Frontal cortex (tissue), 3 donors: ENCODE measurements at regions not wholly inside any gene's neighbourhood (a gene's known extent, or its start where the extent isn't known, plus 50 kb on each side); places are given as distances from the start of the nearest gene placed in this dataset.

Experiments
- DNase-seq, 2 donors: peaks; one replicate each; pipeline ENCODE4 v3.0.0; 2012; ENCODE audit warnings: low spot score in 2 of 2
- FAIRE-seq: peaks from 2 replicates; lab custom pipeline; 2012; peaks lifted over from hg19 to GRCh38; lab: Jason Lieb, UNC
- donor health status: control.
- donor health status: control.
- donor health status: control.

- FAIRE-seq = no peak
- no peak for DNase-seq
Observed at GRCh38 chr5:38207343-38207742, 51.0 kb upstream of the EGFLAM start.

GRCh38 chr5:38202741-38203140 lies 55.6 kb upstream of the EGFLAM start:
- FAIRE-seq = no peak
- DNase-seq = no peak

GRCh38 chr5:38200872-38201557 lies 57.3 kb upstream of the EGFLAM start:
- no peak for DNase-seq
- no peak for FAIRE-seq

DNA sequence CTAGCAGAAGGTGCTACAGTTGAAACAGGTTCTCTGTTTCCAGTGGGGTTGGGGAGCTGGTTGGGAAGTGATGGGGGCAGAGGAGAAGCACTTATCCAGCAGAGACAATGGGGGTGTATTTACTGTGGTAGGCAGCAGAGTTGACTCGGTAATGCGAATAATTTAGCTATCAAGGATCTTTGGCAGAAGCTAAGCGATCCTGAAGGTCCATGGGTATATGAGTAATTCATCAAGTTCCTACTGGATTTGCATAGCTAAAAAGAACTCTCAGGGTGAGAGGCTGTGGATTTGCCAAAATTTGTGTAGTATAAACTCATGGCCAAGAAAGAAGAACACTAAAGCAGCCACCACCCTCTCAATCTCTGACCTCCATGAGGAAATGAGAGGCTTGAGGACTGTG lies 61.2 kb upstream of the EGFLAM start:
- DNase-seq (no peak), FAIRE-seq (no peak)

- no peak for FAIRE-seq
Observed at GRCh38 chr5:38193015-38193581, 65.3 kb upstream of the EGFLAM start.

DNA sequence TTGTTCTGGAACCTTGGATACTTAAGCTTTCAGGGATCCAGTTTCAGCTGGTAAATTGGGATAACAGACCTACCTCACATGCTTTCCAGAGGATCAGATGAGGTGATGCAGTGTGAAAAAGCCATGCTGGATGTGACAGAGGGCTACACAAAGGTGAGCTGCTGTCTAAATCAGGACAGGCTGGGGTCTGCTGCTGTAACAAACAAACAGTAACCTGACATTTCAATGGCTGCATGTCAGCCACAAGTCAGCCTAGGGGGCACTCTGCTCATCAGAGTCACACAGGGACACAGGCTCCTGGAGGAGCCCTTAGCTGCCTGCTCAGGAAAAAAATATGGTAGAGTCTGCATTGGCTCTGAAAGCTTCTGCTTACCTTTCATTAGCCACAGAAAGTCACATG lies 66.7 kb upstream of the EGFLAM start:
- DNase-seq (no peak), FAIRE-seq (no peak)

More at GRCh38 chr5:38193015-38193581, 65.3 kb upstream of the EGFLAM start:
- peak; percentile 55 to 77 for DNase-seq

- DNase-seq (no peak), FAIRE-seq (no peak)
Observed at GRCh38 chr5:38190111-38190510, 68.2 kb upstream of the EGFLAM start.

DNA sequence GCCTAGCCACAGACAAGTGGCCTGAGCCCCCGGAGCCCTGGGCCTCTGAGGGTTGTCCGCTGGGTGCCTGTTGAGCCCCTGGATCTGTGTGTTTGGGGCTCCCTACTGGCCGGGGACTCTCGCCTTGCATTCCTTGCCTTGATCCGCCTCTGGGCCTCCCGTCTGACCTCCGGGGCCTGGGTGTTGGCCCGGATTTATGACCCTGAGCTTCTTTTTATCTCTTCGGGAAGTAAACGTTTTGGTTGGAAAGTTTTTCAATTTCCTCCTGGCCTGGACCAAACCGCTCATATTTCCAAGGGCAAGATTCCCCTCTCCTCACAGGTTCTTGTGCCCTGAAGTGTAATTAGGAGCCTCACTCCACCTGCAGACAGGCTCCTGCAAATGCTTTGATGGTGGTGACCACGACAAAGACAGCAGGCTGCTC lies 69.3 kb upstream of the EGFLAM start:
- FAIRE-seq (no peak), DNase-seq (no peak)

GRCh38 chr5:38188591-38188990 lies 69.8 kb upstream of the EGFLAM start:
- no peak for FAIRE-seq
- DNase-seq = no peak

- no peak for DNase-seq
- FAIRE-seq = no peak
Observed at GRCh38 chr5:38187532-38187931, 70.8 kb upstream of the EGFLAM start.

DNA sequence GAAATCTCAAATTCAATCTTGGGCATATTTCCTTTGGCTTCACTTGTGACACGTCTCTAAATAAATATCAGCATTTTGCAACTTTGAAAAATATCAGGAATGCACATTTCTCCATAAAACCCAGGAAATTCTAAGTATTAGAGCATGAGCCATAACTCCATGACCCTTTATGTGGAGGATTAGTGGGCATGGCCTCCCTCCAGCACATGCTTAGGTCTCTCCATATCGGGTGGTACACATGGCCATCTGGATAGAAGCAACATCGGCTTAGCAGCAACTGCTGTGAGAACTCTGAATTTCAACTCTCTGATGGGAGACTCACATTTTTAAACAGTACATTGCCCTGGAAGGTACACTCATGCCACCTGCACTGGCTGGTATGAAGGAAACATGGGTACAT lies 73.7 kb upstream of the EGFLAM start:
- DNase-seq (no peak), FAIRE-seq (no peak)

DNA sequence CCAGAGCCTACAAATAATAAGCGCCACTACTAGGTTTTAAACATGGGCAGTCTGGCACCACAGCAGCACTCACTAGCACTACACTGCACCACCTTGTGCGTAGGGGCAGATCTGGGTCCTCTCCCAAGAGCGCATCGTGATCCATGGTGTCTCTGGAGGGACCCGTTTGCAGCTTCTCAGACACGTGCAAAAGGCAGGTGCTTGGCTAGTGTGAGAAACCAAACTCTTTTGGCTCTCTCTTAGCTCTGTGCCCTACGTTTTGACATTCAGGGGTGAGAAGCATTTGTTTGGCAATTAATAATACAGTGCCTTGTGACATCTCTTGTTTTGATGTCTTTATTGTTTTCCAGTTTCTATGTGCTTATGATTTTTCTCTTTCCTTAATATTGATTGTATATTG lies 75.4 kb upstream of the EGFLAM start:
- no peak for DNase-seq
- FAIRE-seq = no peak

DNA sequence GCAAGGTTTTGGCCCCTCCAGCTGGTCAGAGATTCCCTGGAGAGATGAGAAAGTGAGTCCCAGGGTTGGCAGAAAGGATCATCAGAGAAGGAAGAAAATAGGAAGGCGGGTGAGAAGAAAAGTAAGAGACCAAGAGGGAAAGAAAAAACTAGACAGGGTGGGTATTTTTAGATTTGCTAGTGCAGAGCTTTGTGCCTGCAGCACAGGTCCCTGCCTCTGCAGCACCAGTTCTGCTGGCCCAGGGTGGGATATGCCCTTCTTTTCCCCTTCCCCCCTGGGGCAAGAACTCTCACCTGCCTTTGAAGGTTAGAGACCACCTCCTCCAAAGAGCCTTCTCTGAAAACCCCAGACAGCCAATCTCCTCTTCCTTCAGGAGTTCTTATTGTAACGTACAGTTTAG lies 90.3 kb upstream of the EGFLAM start:
- FAIRE-seq (no peak), DNase-seq (no peak)

GRCh38 chr5:38167562-38167996 lies 90.8 kb upstream of the EGFLAM start:
- FAIRE-seq (no peak), DNase-seq (no peak)

DNA sequence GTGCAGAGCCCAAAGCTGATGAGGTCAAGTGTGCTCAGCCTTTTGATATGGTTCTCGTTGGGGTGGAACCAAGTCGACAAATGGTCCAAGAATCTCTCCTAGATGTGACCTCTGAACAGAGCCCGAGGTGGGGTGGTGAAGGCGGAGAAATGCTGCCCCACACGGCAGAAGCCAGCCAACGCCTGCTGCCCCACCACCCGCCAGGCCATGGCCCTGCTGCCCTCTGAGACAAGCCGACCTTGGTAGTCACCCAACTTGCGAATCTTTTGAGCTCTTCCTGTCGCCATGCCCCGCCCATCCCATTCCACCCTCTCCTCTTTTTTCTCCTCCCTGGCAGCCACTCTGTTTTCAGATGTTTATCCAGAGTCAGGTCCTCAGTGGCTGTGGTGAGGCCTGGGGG lies 91.5 kb upstream of the EGFLAM start:
- DNase-seq (no peak), FAIRE-seq (no peak)

DNA sequence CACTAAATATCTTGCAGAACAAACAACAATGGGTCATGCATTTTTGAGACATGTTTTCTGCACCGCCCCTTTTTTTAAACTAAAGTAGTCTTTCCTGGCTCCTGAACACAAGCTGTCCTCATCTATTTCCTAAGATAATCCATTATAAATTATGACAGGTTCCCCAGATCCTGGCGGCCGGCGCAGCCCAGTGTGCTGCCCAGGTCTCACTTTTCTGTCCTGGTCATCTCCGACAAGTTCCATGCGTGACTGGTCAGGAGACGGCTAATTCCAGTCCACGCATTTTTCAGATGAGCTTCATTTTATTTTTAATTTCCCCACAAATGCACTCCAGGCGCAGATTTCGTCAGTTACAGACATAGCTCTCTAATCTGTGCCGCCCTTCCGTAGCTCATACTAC lies 92.9 kb upstream of the EGFLAM start:
- DNase-seq = no peak
- no peak for FAIRE-seq

- DNase-seq (no peak), FAIRE-seq (no peak)
Observed at GRCh38 chr5:38164776-38165399, 93.5 kb upstream of the EGFLAM start.

DNA sequence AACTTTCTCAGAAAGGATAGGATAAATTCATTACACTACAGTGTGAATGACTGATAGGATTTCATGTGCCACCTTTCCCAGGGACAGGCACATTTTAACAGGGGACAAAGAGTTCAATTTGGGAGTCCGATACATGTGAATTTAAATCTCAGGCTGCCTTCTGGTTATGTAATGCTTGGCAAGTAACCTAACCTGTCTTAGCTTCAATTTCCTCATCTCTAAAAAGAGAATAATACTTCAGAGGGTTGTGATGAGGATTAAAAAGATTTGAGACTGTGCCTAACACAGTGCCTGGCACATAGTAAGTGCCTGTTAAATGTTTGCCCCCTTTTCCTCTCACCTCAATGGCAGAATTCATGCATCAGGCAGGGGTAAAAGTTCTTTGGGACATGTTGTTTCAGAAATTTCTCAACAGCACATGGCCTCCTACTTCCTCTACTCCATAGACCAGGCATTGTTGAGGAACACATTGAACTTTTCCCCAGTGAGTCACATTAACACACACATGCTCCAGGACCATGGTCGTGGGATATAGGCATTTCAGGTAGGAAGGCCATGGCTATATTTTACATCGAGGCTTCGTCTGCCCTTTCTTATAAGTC lies 94.6 kb upstream of the EGFLAM start:
- no peak for DNase-seq
- no peak for FAIRE-seq

DNA sequence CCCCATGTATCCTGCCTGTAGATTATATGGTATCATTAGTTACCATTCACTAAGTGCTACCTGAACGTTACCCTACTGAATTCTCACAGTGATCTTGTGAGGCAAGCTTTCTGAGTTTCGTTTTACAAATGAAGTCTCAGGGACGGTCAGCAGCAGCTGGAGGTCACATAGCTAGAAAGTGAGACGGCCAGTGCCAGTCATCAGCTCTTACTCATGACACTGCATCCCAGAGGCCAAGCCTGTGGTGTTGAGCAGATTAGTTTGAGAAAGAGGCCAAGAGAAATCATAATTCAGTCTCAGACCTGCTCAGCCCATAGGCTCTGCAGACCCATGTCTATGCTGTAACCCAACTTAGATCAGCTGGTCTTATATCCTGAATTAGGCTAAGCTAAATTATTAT lies 95.7 kb upstream of the EGFLAM start:
- DNase-seq (no peak), FAIRE-seq (no peak)

DNA sequence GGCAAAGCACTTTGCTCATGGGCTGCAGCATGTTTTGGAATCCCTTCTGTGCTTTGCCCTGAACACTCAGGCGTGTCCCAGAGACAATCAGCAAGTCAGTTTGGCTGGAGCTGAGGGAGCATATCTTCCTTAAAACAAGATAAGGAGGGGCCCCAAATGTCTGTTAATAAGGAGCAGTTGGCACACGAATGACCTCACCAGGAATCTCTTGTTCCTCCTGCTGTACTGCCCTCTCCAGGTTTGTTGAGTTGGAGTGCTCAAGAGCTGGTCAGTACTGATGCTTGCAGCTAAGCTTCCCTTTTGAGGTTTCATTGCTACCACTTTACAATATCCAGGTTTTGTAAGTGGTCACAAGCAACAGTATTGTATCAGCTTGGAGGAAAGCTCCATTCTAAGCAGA lies 101.3 kb upstream of the EGFLAM start:
- DNase-seq (no peak), FAIRE-seq (no peak)

DNA sequence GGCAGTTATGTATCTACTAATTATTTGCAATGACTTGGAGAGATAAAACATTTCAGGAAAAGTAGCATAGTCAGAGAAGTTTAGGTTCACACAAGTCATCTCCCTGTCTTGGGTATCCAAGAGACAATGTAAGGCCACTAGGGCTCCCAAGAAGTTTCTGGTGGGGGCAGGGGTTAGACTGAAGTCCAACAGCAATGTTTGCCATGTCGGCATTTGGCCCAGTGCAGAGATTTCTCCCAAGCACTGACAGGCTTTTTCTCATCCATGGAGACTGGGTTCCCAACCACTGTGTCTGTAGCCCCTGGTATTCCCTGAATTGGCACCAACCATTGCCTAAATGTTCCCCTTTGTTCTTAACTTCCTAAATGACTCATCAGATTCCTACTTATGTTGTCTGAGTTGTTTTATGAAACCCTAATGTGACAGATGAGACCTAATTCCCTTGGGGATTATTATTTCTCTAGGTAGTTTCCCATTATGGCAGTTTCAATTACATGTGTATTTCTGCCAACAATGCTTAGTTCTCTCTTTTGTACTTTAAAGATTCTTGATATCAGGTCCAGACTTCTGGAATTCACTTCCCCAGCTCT lies 103.6 kb upstream of the EGFLAM start:
- FAIRE-seq (no peak), DNase-seq (no peak)
